ENCODE measurements at regions not wholly inside any gene's neighbourhood (a gene's known extent, or its start where the extent isn't known, plus 50 kb on each side); places are given as distances from the start of the nearest gene placed in this dataset.
A peak's percentile ranks its signal among the peaks of the same experiment; 100 is the strongest.

- Mint-ChIP-seq H3K4me3 (ENCODE audit: unreplicated experiment) (no peak overlapping the region), H3K36me3 (ENCODE audit: low read depth, unreplicated experiment) (no peaks in the 10 kb centered on the region), H3K27me3 (ENCODE audit: low read depth, unreplicated experiment) (no peaks in the 10 kb centered on the region), H3K27ac (ENCODE audit: unreplicated experiment) (no peak overlapping the region), H3K9me3 (ENCODE audit: unreplicated experiment) (no peaks in the 10 kb centered on the region), H3K4me1 (ENCODE audit: low read depth, unreplicated experiment) (no peaks in the 10 kb centered on the region)
- H2AFZ ChIP-seq (ENCODE audit: low read depth, low read length), result no peak overlapping the region
- no peaks in the 10 kb centered on the region for H4K20me1 ChIP-seq (ENCODE audit: insufficient read depth, low read length)
- no peak overlapping the region for H3K9ac ChIP-seq (ENCODE audit: low read length)
- no peaks in the 10 kb centered on the region for H3K4me1 ChIP-seq (ENCODE audit: insufficient read depth, low read length)
- H3K27me3 ChIP-seq (ENCODE audit: insufficient read depth, low read length), result no peaks in the 10 kb centered on the region
- H3K4me3 ChIP-seq (ENCODE audit: insufficient read depth, low read depth, low read length), result no peak overlapping the region
- no peaks in the 10 kb centered on the region for H3K79me2 ChIP-seq (ENCODE audit: insufficient read depth, low read length)
- H3K27ac ChIP-seq (ENCODE audit: low read depth, low read length), result no peak overlapping the region
- DNase-seq (ENCODE audit: low read depth) (peak; percentile 7), FAIRE-seq (no peak)
- TF ChIP-seq CTCF (IDR thresholded peaks at IDR 0.05; ENCODE audit: insufficient read depth, low read depth, low read length), result peak; percentile 45
- no peak for TF ChIP-seq EZH2 (IDR thresholded peaks at IDR 0.05; ENCODE audit: insufficient read depth, low read length)
- no peaks in the 10 kb centered on the region for H3K36me3 ChIP-seq (ENCODE audit: insufficient read depth, low read length)
- H3K4me2 ChIP-seq (ENCODE audit: low read length), result no peak overlapping the region
- H3K9me3 ChIP-seq (ENCODE audit: insufficient read depth, low read depth, low read length), result no peaks in the 10 kb centered on the region
Measured at GRCh38 chr13:71240911-71241310, 626.1 kb downstream of the DACH1 start.

GRCh38 chr13:71237332-71237731 lies 629.7 kb downstream of the DACH1 start:
- no peaks in the 10 kb centered on the region for H3K27me3 ChIP-seq (ENCODE audit: insufficient read depth, low read length)
- Mint-ChIP-seq H3K36me3 (ENCODE audit: low read depth, unreplicated experiment) (no peaks in the 10 kb centered on the region), H3K4me3 (ENCODE audit: unreplicated experiment) (no peak overlapping the region), H3K4me1 (ENCODE audit: low read depth, unreplicated experiment) (no peaks in the 10 kb centered on the region), H3K9me3 (ENCODE audit: unreplicated experiment) (no peaks in the 10 kb centered on the region), H3K27me3 (ENCODE audit: low read depth, unreplicated experiment) (no peaks in the 10 kb centered on the region), H3K27ac (ENCODE audit: unreplicated experiment) (no peak overlapping the region)
- H3K9ac ChIP-seq (ENCODE audit: low read length), result no peak overlapping the region
- H3K79me2 ChIP-seq (ENCODE audit: insufficient read depth, low read length), result no peaks in the 10 kb centered on the region
- no peak for DNase-seq (ENCODE audit: low read depth)
- no peak for FAIRE-seq
- H3K36me3 ChIP-seq (ENCODE audit: insufficient read depth, low read length), result no peaks in the 10 kb centered on the region
- TF ChIP-seq EZH2 (IDR thresholded peaks at IDR 0.05; ENCODE audit: insufficient read depth, low read length) (no peak), CTCF (IDR thresholded peaks at IDR 0.05; ENCODE audit: insufficient read depth, low read depth, low read length) (no peak)
- H4K20me1 ChIP-seq (ENCODE audit: insufficient read depth, low read length), result no peaks in the 10 kb centered on the region
- H3K27ac ChIP-seq (ENCODE audit: low read depth, low read length), result no peak overlapping the region
- no peaks in the 10 kb centered on the region for H3K9me3 ChIP-seq (ENCODE audit: insufficient read depth, low read depth, low read length)
- H3K4me1 ChIP-seq (ENCODE audit: insufficient read depth, low read length), result no peaks in the 10 kb centered on the region
- H2AFZ ChIP-seq (ENCODE audit: low read depth, low read length), result no peak overlapping the region
- no peak overlapping the region for H3K4me3 ChIP-seq (ENCODE audit: insufficient read depth, low read depth, low read length)
- no peak overlapping the region for H3K4me2 ChIP-seq (ENCODE audit: low read length)

- no peak overlapping the region for H3K4me3 Mint-ChIP-seq (ENCODE audit: unreplicated experiment)
- Histone ChIP-seq H3K9ac (ENCODE audit: low read length) (no peak overlapping the region), H3K4me2 (ENCODE audit: low read length) (no peak overlapping the region), H2AFZ (ENCODE audit: low read depth, low read length) (no peak overlapping the region), H3K36me3 (ENCODE audit: insufficient read depth, low read length) (no peaks in the 10 kb centered on the region), H3K27me3 (ENCODE audit: insufficient read depth, low read length) (no peaks in the 10 kb centered on the region), H3K9me3 (ENCODE audit: insufficient read depth, low read depth, low read length) (no peaks in the 10 kb centered on the region), H4K20me1 (ENCODE audit: insufficient read depth, low read length) (no peaks in the 10 kb centered on the region), H3K4me1 (ENCODE audit: insufficient read depth, low read length) (no peaks in the 10 kb centered on the region), H3K27ac (ENCODE audit: low read depth, low read length) (no peak overlapping the region), H3K79me2 (ENCODE audit: insufficient read depth, low read length) (no peaks in the 10 kb centered on the region), H3K4me3 (ENCODE audit: insufficient read depth, low read depth, low read length) (no peak overlapping the region)
- no peaks in the 10 kb centered on the region for H3K27me3 Mint-ChIP-seq (ENCODE audit: low read depth, unreplicated experiment)
- H3K9me3 Mint-ChIP-seq (ENCODE audit: unreplicated experiment), result no peaks in the 10 kb centered on the region
- no peak overlapping the region for H3K27ac Mint-ChIP-seq (ENCODE audit: unreplicated experiment)
- no peaks in the 10 kb centered on the region for H3K4me1 Mint-ChIP-seq (ENCODE audit: low read depth, unreplicated experiment)
- FAIRE-seq (no peak), DNase-seq (ENCODE audit: low read depth) (no peak)
- no peak for TF ChIP-seq EZH2 (IDR thresholded peaks at IDR 0.05; ENCODE audit: insufficient read depth, low read length)
- no peak for TF ChIP-seq CTCF (IDR thresholded peaks at IDR 0.05; ENCODE audit: insufficient read depth, low read depth, low read length)
- no peaks in the 10 kb centered on the region for H3K36me3 Mint-ChIP-seq (ENCODE audit: low read depth, unreplicated experiment)
Measured at GRCh38 chr13:71219698-71220415, 647.1 kb downstream of the DACH1 start.

All from astrocyte (in vitro differentiated cells and primary cell).